H1 (cell line): ENCODE measurements at regions not wholly inside any gene's neighbourhood (a gene's known extent, or its start where the extent isn't known, plus 50 kb on each side); places are given as distances from the start of the nearest gene placed in this dataset.

ENCODE experiments used
- FOSL1 ChIP-seq: IDR thresholded peaks from 2 replicates; pipeline ENCODE4 v1.6.1; 2011; ENCODE audit warnings: mild to moderate bottlenecking, low read depth, low read length, moderate library complexity; ENCODE audit not compliant: insufficient read depth
- GTF2F1 ChIP-seq: IDR thresholded peaks from 2 replicates; pipeline ENCODE4 v1.6.1; 2012; ENCODE audit warnings: low read depth, low read length, improper control_type of control experiment, borderline replicate concordance

- TF ChIP-seq GTF2F1 (no peak), FOSL1 (no peak)
Measured at GRCh38 chr10:130623680-130624267, 487.6 kb downstream of the GLRX3 start (continued).
